GM23338 (cell line): ENCODE measurements at regions not wholly inside any gene's neighbourhood (a gene's known extent, or its start where the extent isn't known, plus 50 kb on each side); places are given as distances from the start of the nearest gene placed in this dataset.

ENCODE experiments used
- ATAC-seq: fragments of 200-7000 bp; cut with Tn5 transposase; 3 replicates; pipeline ENCODE4 v1.9.1; 2020
- DNase-seq: peaks from one replicate; pipeline ENCODE4 v3.0.0-alpha.2; 2015; ENCODE audit warnings: low spot score
- H2AFZ ChIP-seq: fragments of 200-600 bp; sonication (generic); 2 replicates; pipeline ENCODE4 v1.8.0; 2016; ENCODE audit warnings: antibody characterized with exemption, mild to moderate bottlenecking, moderate library complexity
- H3F3A ChIP-seq: fragments of 200-600 bp; sonication (generic); replicated peaks from 2 replicates; pipeline ENCODE4 v1.8.0; 2017; ENCODE audit warnings: antibody characterized with exemption, mixed run types, low read depth
- H3K27ac ChIP-seq: fragments of 200-600 bp; sonication (generic); 2 replicates; pipeline ENCODE4 v1.6.1; 2016; ENCODE audit warnings: low read depth
- H3K27me3 ChIP-seq: fragments of 200-600 bp; sonication (generic); 2 replicates; pipeline ENCODE4 v1.8.0; 2016; ENCODE audit warnings: mild to moderate bottlenecking, mixed run types, moderate library complexity; ENCODE audit not compliant: insufficient read depth
- H3K36me3 ChIP-seq: fragments of 200-600 bp; sonication (generic); 2 replicates; pipeline ENCODE4 v1.8.0; 2016; ENCODE audit warnings: mild to moderate bottlenecking; ENCODE audit not compliant: insufficient read depth
- H3K4me1 ChIP-seq: fragments of 200-600 bp; sonication (generic); 2 replicates; pipeline ENCODE4 v1.8.0; 2016; ENCODE audit warnings: mild to moderate bottlenecking, moderate library complexity; ENCODE audit not compliant: insufficient read depth
- H3K4me2 ChIP-seq: fragments of 200-600 bp; sonication (generic); 2 replicates; pipeline ENCODE4 v1.7.1; 2017; ENCODE audit warnings: mixed run types
- H3K4me3 ChIP-seq: fragments of 200-600 bp; sonication (generic); 2 replicates; pipeline ENCODE4 v1.6.1; 2016; ENCODE audit warnings: mixed run types
- H3K79me2 ChIP-seq: fragments of 200-600 bp; sonication (generic); replicated peaks from 2 replicates; pipeline ENCODE4 v1.8.0; 2017; ENCODE audit warnings: mild to moderate bottlenecking; ENCODE audit not compliant: insufficient read depth
- H3K9me2 ChIP-seq: fragments of 200-600 bp; sonication (generic); 2 replicates; pipeline ENCODE4 v1.8.0; 2017; ENCODE audit not compliant: insufficient read depth
- H4K20me1 ChIP-seq: fragments of 200-600 bp; sonication (generic); replicated peaks from 2 replicates; pipeline ENCODE4 v1.8.0; 2017; ENCODE audit warnings: mild to moderate bottlenecking; ENCODE audit not compliant: insufficient read depth
- H3K27ac Mint-ChIP-seq: 2 replicates; pipeline ENCODE4 v1.8.0; 2020; ENCODE audit warnings: inconsistent platforms, mild to moderate bottlenecking, moderate library complexity, mixed read lengths
- H3K27me3 Mint-ChIP-seq: 3 replicates; pipeline ENCODE4 v1.8.0; 2022; ENCODE audit warnings: low read depth, mild to moderate bottlenecking, moderate library complexity, mixed read lengths, inconsistent platforms; ENCODE audit not compliant: insufficient read depth, poor library complexity
- H3K36me3 Mint-ChIP-seq: 3 replicates; pipeline ENCODE4 v1.8.0; 2021; ENCODE audit warnings: low read depth, mild to moderate bottlenecking, inconsistent platforms, moderate library complexity, mixed read lengths
- H3K4me1 Mint-ChIP-seq: 3 replicates; pipeline ENCODE4 v1.8.0; 2020; ENCODE audit warnings: mild to moderate bottlenecking, inconsistent platforms, mixed read lengths
- H3K4me3 Mint-ChIP-seq: 3 replicates; pipeline ENCODE4 v1.8.0; 2021; ENCODE audit warnings: moderate library complexity, mild to moderate bottlenecking, inconsistent platforms, mixed read lengths
- H3K9me3 Mint-ChIP-seq: 3 replicates; pipeline ENCODE4 v1.8.0; 2020; ENCODE audit warnings: moderate library complexity, mild to moderate bottlenecking, inconsistent platforms, mixed read lengths
- CREB1 ChIP-seq: fragments of 250-450 bp; sonication (Bioruptor Pico); IDR thresholded peaks from 2 replicates; pipeline ENCODE4 v1.5.0; 2020; ENCODE audit warnings: low read depth, mild to moderate bottlenecking, moderate library complexity
- CTCF ChIP-seq, 2 experiments: fragments of 200-600 bp in 1 of 2; sonication (generic) in 1 of 2; conservative IDR thresholded peaks; 2 replicates each; pipeline versions ENCODE4 v1.5.1 to v1.6.1; 2016 to 2017; ENCODE audit warnings: antibody characterized with exemption in 2 of 2, low read depth in 2 of 2, mild to moderate bottlenecking in 2 of 2, moderate library complexity in 1 of 2
- EZH2 ChIP-seq: fragments of 200-600 bp; sonication (generic); IDR thresholded peaks from one replicate; pipeline ENCODE4 v1.8.0; 2017; ENCODE audit warnings: antibody characterized with exemption, mild to moderate bottlenecking, low read depth; ENCODE audit not compliant: unreplicated experiment
- EZH2phosphoT487 ChIP-seq: fragments of 200-600 bp; sonication (generic); IDR thresholded peaks from one replicate; pipeline ENCODE4 v1.8.1; 2018; ENCODE audit warnings: antibody characterized with exemption; ENCODE audit not compliant: unreplicated experiment
- JUNB ChIP-seq: IDR thresholded peaks from one replicate; pipeline ENCODE4 v1.6.1; 2016; ENCODE audit warnings: antibody characterized with exemption; ENCODE audit not compliant: unreplicated experiment
- NANOG ChIP-seq: IDR thresholded peaks from 2 replicates; pipeline ENCODE4 v1.6.1; 2016; ENCODE audit warnings: antibody characterized with exemption, borderline replicate concordance
- POLR2AphosphoS5 ChIP-seq: IDR thresholded peaks from 2 replicates; pipeline ENCODE4 v1.6.1; 2016; ENCODE audit warnings: antibody characterized with exemption, low read depth
- REST ChIP-seq: IDR thresholded peaks from one replicate; pipeline ENCODE4 v1.6.1; 2018; ENCODE audit warnings: antibody characterized with exemption; ENCODE audit not compliant: unreplicated experiment
- STAT1 ChIP-seq: IDR thresholded peaks from one replicate; pipeline ENCODE4 v1.6.1; 2016; ENCODE audit warnings: antibody characterized with exemption; ENCODE audit not compliant: unreplicated experiment
- ZNF114 ChIP-seq: fragments of 250-450 bp; sonication (Bioruptor Pico); IDR thresholded peaks from 2 replicates; pipeline ENCODE4 v1.5.0; 2020; ENCODE audit warnings: mild to moderate bottlenecking, moderate library complexity
- ZNF331 ChIP-seq: fragments of 250-450 bp; sonication (Bioruptor Pico); IDR thresholded peaks from 2 replicates; pipeline ENCODE4 v1.5.0; 2020; ENCODE audit warnings: low read depth, mild to moderate bottlenecking, moderate library complexity
- TF ChIP-seq, protein P1 (sequence below): IDR thresholded peaks from 2 replicates; pipeline ENCODE4 v1.6.1; 2016; ENCODE audit warnings: antibody characterized with exemption
- TF ChIP-seq, protein P2 (sequence below): fragments of 250-450 bp; sonication (Bioruptor Pico); IDR thresholded peaks from 2 replicates; pipeline ENCODE4 v1.5.0; 2020; ENCODE audit warnings: mild to moderate bottlenecking, moderate library complexity

- no peaks in the 10 kb centered on the region for H3K79me2 ChIP-seq
- no peaks in the 10 kb centered on the region for H3K9me2 ChIP-seq
- ATAC-seq = no peak
- no peaks in the 10 kb centered on the region for H3K36me3 ChIP-seq
- H3K27me3 ChIP-seq = no peaks in the 10 kb centered on the region
- no peaks in the 10 kb centered on the region for H3K4me1 ChIP-seq
- H3K36me3 Mint-ChIP-seq = no peaks in the 10 kb centered on the region
- no peaks in the 10 kb centered on the region for H3K27me3 Mint-ChIP-seq
- no peaks in the 10 kb centered on the region for H4K20me1 ChIP-seq
- no peak overlapping the region for H3K4me2 ChIP-seq
- no peaks in the 10 kb centered on the region for H3F3A ChIP-seq
- TF ChIP-seq REST (no peak), ZNF114 (CRISPR knock-in tag) (no peak), CTCF (conservative IDR thresholded peaks at IDR 0.05; ENCODE audit: low read depth in 2 of 2) (no peak), JUNB (no peak), ZNF331 (CRISPR knock-in tag) (no peak), STAT1 (no peak), NANOG (no peak), EZH2phosphoT487 (no peak), POLR2AphosphoS5 (no peak), CREB1 (CRISPR knock-in tag) (no peak), EZH2 (no peak)
- TF ChIP-seq, protein P1, sequence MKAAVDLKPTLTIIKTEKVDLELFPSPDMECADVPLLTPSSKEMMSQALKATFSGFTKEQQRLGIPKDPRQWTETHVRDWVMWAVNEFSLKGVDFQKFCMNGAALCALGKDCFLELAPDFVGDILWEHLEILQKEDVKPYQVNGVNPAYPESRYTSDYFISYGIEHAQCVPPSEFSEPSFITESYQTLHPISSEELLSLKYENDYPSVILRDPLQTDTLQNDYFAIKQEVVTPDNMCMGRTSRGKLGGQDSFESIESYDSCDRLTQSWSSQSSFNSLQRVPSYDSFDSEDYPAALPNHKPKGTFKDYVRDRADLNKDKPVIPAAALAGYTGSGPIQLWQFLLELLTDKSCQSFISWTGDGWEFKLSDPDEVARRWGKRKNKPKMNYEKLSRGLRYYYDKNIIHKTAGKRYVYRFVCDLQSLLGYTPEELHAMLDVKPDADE = no peak
- TF ChIP-seq, protein P2, sequence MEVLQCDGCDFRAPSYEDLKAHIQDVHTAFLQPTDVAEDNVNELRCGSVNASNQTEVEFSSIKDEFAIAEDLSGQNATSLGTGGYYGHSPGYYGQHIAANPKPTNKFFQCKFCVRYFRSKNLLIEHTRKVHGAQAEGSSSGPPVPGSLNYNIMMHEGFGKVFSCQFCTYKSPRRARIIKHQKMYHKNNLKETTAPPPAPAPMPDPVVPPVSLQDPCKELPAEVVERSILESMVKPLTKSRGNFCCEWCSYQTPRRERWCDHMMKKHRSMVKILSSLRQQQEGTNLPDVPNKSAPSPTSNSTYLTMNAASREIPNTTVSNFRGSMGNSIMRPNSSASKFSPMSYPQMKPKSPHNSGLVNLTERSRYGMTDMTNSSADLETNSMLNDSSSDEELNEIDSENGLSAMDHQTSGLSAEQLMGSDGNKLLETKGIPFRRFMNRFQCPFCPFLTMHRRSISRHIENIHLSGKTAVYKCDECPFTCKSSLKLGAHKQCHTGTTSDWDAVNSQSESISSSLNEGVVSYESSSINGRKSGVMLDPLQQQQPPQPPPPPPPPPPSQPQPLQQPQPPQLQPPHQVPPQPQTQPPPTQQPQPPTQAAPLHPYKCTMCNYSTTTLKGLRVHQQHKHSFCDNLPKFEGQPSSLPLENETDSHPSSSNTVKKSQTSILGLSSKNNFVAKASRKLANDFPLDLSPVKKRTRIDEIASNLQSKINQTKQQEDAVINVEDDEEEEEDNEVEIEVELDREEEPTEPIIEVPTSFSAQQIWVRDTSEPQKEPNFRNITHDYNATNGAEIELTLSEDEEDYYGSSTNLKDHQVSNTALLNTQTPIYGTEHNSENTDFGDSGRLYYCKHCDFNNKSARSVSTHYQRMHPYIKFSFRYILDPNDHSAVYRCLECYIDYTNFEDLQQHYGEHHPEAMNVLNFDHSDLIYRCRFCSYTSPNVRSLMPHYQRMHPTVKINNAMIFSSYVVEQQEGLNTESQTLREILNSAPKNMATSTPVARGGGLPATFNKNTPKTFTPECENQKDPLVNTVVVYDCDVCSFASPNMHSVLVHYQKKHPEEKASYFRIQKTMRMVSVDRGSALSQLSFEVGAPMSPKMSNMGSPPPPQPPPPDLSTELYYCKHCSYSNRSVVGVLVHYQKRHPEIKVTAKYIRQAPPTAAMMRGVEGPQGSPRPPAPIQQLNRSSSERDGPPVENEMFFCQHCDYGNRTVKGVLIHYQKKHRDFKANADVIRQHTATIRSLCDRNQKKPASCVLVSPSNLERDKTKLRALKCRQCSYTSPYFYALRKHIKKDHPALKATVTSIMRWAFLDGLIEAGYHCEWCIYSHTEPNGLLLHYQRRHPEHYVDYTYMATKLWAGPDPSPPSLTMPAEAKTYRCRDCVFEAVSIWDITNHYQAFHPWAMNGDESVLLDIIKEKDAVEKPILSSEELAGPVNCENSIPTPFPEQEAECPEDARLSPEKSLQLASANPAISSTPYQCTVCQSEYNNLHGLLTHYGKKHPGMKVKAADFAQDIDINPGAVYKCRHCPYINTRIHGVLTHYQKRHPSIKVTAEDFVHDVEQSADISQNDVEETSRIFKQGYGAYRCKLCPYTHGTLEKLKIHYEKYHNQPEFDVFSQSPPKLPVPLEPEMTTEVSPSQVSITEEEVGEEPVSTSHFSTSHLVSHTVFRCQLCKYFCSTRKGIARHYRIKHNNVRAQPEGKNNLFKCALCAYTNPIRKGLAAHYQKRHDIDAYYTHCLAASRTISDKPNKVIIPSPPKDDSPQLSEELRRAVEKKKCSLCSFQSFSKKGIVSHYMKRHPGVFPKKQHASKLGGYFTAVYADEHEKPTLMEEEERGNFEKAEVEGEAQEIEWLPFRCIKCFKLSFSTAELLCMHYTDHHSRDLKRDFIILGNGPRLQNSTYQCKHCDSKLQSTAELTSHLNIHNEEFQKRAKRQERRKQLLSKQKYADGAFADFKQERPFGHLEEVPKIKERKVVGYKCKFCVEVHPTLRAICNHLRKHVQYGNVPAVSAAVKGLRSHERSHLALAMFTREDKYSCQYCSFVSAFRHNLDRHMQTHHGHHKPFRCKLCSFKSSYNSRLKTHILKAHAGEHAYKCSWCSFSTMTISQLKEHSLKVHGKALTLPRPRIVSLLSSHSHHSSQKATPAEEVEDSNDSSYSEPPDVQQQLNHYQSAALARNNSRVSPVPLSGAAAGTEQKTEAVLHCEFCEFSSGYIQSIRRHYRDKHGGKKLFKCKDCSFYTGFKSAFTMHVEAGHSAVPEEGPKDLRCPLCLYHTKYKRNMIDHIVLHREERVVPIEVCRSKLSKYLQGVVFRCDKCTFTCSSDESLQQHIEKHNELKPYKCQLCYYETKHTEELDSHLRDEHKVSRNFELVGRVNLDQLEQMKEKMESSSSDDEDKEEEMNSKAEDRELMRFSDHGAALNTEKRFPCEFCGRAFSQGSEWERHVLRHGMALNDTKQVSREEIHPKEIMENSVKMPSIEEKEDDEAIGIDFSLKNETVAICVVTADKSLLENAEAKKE (CRISPR knock-in tag) = no peak
- H3K27ac ChIP-seq = no peak overlapping the region
- DNase-seq = no peak
- no peak overlapping the region for H2AFZ ChIP-seq
- peaks cover 4% of the 10 kb centered on the region; the same call in 1 of the 3 replicates for H3K4me1 Mint-ChIP-seq
- H3K4me3 ChIP-seq = no peak overlapping the region
- no peak overlapping the region for H3K27ac Mint-ChIP-seq
- H3K4me3 Mint-ChIP-seq = no peak overlapping the region
- H3K9me3 Mint-ChIP-seq = no peaks in the 10 kb centered on the region
These were observed 83.5 kb upstream of the PRDX6 start for GRCh38 chr1:173393659-173394000.
